ENCODE measurements at regions not wholly inside any gene's neighbourhood (a gene's known extent, or its start where the extent isn't known, plus 50 kb on each side); places are given as distances from the start of the nearest gene placed in this dataset.
"Not testable (repeated sequence)": the region's sequence is repeated elsewhere in the genome, so short reads cannot be mapped to it uniquely, and the experiment has no call there.

- FAIRE-seq: no peak
Measured at GRCh38 chr6:50962213-50962759, 143.6 kb downstream of the TFAP2B start.

GRCh38 chr6:50963952-50964351 lies 145.3 kb downstream of the TFAP2B start:
- FAIRE-seq: no peak

GRCh38 chr6:50965495-50965894 lies 146.8 kb downstream of the TFAP2B start:
- no peak for FAIRE-seq

GRCh38 chr6:50966532-50966931 lies 147.9 kb downstream of the TFAP2B start:
- FAIRE-seq: no peak

GRCh38 chr6:50966986-50967385 lies 148.3 kb downstream of the TFAP2B start:
- no peak for FAIRE-seq

- not testable (repeated sequence) for FAIRE-seq
Measured at GRCh38 chr6:50968246-50968645, 149.6 kb downstream of the TFAP2B start.

- no peak for FAIRE-seq
Measured at GRCh38 chr6:50970908-50971307, 152.2 kb downstream of the TFAP2B start.

- FAIRE-seq: no peak
Measured at GRCh38 chr6:50973464-50973863, 154.8 kb downstream of the TFAP2B start.

- FAIRE-seq: no peak
Measured at GRCh38 chr6:50974319-50974718, 155.6 kb downstream of the TFAP2B start.

- no peak for FAIRE-seq
Measured at GRCh38 chr6:50975216-50975615, 156.5 kb downstream of the TFAP2B start.

GRCh38 chr6:50976907-50977306 lies 158.2 kb downstream of the TFAP2B start:
- FAIRE-seq: no peak

GRCh38 chr6:50977796-50978195 lies 159.1 kb downstream of the TFAP2B start:
- no peak for FAIRE-seq

- FAIRE-seq: no peak
Measured at GRCh38 chr6:50978380-50979170, 159.9 kb downstream of the TFAP2B start.

- peak; percentile 33 for FAIRE-seq
Measured at GRCh38 chr6:50979171-50979525, 160.5 kb downstream of the TFAP2B start.

GRCh38 chr6:50984135-50984534 lies 165.5 kb downstream of the TFAP2B start:
- no peak for FAIRE-seq

GRCh38 chr6:50986319-50986718 lies 167.6 kb downstream of the TFAP2B start:
- FAIRE-seq: no peak

GRCh38 chr6:50989123-50989522 lies 170.5 kb downstream of the TFAP2B start:
- no peak for FAIRE-seq

GRCh38 chr6:50990750-50991446 lies 172.2 kb downstream of the TFAP2B start:
- no peak for FAIRE-seq

- no peak for FAIRE-seq
Measured at GRCh38 chr6:50992232-50992631, 173.6 kb downstream of the TFAP2B start.

GRCh38 chr6:50992704-50993625 lies 174.3 kb downstream of the TFAP2B start:
- FAIRE-seq: no peak

- no peak for FAIRE-seq
Measured at GRCh38 chr6:50993941-50994720, 175.5 kb downstream of the TFAP2B start.

- FAIRE-seq: no peak
Measured at GRCh38 chr6:50995036-50995435, 176.4 kb downstream of the TFAP2B start.

All from islet of Langerhans (tissue), 1 donor.